ENCODE measurements at regions not wholly inside any gene's neighbourhood (a gene's known extent, or its start where the extent isn't known, plus 50 kb on each side); places are given as distances from the start of the nearest gene placed in this dataset.

GRCh38 chr9:38250279-38251035 lies 142.0 kb upstream of the ALDH1B1 start:
- no peak for TF ChIP-seq CTCF (IDR thresholded peaks at IDR 0.05)
- no peak for TF ChIP-seq POLR2A (IDR thresholded peaks at IDR 0.05)
- no peak for TF ChIP-seq POLR2AphosphoS5 (IDR thresholded peaks at IDR 0.05)
